Astrocyte of the cerebellum (primary cell): ENCODE measurements at regions not wholly inside any gene's neighbourhood (a gene's known extent, or its start where the extent isn't known, plus 50 kb on each side); places are given as distances from the start of the nearest gene placed in this dataset.

ENCODE experiments used
- DNase-seq: peaks from one replicate; pipeline ENCODE4 v3.0.0-alpha.2; 2011; ENCODE audit warnings: low read depth
- H3K4me3 ChIP-seq: 2 replicates; pipeline ENCODE4 v1.5.1; 2011; ENCODE audit warnings: mild to moderate bottlenecking, low read depth, low read length, moderate library complexity
- in situ Hi-C: cut with HindIII; loops from 2 replicates; pipeline ENCODE4 v1.10.0; 2017; ENCODE audit warnings: low sequenced_read_pairs
- TF ChIP-seq, protein P1 (sequence below): IDR thresholded peaks from 2 replicates; pipeline ENCODE4 v1.5.1; 2012; ENCODE audit warnings: low read length, low read depth, moderate library complexity, mild to moderate bottlenecking; ENCODE audit errors: missing control alignments

DNA sequence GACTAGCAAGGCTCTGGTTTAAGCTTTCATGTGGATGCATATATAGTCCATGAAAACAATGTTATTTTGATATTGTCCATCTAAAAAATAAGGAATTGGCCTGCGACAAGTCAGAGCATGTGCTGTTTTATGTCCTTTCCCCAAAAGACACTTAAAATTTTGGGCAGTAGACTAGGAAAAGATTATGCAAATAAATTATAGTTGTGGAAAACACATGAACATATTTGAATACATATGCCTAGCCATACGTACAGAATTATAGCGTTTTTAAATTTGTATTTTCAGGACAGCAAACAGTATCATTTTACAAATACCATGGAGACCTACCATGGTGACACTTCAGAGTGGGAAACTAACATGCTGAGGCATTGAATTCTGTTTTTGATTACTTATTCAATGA lies 113.8 kb upstream of the SLC5A12 start:
- TF ChIP-seq, protein P1, sequence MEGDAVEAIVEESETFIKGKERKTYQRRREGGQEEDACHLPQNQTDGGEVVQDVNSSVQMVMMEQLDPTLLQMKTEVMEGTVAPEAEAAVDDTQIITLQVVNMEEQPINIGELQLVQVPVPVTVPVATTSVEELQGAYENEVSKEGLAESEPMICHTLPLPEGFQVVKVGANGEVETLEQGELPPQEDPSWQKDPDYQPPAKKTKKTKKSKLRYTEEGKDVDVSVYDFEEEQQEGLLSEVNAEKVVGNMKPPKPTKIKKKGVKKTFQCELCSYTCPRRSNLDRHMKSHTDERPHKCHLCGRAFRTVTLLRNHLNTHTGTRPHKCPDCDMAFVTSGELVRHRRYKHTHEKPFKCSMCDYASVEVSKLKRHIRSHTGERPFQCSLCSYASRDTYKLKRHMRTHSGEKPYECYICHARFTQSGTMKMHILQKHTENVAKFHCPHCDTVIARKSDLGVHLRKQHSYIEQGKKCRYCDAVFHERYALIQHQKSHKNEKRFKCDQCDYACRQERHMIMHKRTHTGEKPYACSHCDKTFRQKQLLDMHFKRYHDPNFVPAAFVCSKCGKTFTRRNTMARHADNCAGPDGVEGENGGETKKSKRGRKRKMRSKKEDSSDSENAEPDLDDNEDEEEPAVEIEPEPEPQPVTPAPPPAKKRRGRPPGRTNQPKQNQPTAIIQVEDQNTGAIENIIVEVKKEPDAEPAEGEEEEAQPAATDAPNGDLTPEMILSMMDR = no peak
- no peak overlapping the region for H3K4me3 ChIP-seq
- no peak for DNase-seq
- in situ Hi-C loops = no loop called here

DNA sequence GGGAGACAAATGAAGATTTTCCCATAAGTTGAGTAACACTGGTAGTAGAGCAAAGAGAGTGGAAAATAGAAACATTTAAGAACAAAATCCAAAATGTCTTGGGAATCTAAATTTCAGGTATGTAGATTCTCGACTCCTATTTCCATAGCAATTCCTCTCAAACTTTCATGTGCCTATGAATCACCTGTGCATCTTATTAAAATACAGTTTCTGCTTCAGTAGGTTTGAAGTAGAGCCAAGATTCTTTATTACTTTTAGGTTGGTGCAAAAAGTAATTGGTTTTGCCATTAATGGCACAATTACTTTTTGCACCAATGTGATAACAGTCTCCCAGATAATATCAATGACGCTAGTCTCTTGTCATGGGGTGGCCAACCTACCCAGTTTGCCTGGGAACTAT lies 115.3 kb upstream of the SLC5A12 start:
- TF ChIP-seq, protein P1 = no peak
- no peak for DNase-seq
- H3K4me3 ChIP-seq = no peak overlapping the region
- in situ Hi-C loops = no loop called here

DNA sequence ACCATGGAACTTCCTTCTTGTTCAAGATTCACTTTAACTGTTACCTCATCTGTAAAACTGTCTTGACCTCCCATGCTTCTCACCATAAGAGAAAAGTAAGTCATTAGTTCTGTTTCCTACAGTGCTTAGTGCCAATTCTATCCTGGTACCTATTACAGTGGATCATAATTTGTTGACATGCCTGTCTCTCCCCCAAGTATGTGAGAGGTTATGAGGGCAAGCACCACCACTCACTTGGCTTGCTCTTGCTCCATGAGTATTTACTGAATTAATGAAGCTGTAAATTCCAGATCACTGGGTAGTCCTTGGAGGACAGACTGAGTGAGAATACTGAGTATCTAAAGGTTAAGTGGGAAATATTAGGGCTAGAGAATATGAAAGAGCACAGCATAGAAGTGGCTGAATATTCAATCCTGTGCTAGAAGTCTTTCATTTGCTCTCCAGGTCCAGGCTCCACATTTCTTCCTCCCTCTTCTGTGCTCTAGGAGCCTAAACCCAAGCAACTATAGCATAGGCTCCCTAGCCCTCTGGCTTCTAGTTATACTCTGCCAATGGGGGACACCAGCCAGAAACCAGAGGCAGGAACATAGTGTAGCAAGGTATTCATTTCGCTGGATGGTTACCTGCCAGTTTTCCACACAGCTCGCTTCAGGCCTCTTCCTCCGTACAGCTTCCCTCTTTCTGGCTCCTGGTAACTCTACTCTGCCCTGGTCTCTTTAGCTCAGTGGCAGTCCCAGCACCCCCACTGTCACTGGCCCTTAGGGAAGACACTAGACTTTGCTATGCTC lies 118.2 kb upstream of the SLC5A12 start:
- in situ Hi-C loops = no loop called here
- TF ChIP-seq, protein P1 = no peak
- no peak overlapping the region for H3K4me3 ChIP-seq
- no peak for DNase-seq

DNA sequence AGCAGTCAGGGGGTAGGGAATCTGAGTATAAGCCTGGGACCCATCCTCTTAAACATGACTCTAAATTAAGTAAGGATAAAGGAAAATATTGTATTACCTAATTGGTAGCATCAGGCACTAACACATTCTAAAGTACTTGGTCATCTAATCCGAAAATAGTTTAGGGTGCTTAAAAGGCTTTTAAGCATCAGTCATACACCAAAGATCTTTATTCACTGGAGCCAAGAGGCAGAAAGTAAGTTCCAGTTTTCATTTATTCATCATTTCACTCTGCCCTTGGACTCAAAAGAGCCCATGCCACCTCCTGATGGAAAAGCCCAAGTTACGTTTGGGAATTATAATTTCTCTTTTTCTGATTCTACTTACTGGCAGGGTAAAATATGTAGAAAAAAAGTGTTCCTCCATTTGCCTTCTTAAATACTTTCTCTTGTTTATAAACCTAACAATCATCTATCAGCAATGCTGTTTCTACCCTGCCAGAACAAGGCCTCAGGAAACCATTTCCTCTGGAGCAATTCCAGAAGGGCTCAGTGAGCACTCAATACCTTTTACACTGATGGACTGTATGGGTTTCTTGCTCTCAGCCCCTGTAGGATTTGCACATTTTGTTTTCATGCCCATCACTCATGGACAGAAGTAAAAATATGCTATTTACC lies 120.1 kb upstream of the SLC5A12 start:
- DNase-seq = no peak
- TF ChIP-seq, protein P1 = no peak
- no peak overlapping the region for H3K4me3 ChIP-seq
- in situ Hi-C loops = no loop called here

DNA sequence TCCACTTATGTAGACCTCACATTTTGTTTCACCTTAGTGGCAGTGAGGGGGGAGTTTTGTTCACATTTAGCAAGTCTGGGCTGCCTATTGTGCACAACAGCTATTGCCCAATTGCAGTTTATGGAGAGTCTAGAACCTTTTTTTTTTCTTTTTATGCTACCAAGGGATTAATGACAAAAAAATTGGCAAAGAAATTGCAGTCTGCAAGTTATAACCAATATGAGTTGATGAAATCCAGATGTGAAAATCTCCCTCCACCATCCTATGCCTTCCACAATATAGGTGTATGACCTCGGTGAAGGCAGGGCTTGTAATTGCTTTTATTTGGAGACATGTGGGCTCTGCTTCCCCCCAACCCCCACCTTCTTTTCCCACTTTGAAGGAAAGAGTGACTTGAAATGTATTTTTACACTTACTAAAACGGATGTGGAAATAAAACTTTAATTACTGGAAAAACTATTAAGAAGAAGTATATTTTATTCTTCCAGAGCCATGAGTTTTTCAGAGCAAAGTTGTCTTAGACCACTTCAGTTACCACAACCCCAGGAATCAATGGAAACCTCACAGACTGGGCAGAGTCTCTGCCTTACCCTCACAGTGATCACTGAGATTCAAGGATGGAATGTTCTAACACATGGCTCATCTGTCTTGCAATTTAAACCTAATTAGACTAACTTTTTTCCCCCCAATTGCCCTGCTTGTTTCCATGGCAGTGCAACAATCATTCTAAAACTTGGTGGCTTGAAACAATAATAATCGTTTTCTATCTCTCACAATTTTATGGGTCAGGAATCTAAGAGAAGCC lies 120.8 kb upstream of the SLC5A12 start:
- no peak overlapping the region for H3K4me3 ChIP-seq
- DNase-seq = no peak
- in situ Hi-C loops = no loop called here
- TF ChIP-seq, protein P1 = no peak

DNA sequence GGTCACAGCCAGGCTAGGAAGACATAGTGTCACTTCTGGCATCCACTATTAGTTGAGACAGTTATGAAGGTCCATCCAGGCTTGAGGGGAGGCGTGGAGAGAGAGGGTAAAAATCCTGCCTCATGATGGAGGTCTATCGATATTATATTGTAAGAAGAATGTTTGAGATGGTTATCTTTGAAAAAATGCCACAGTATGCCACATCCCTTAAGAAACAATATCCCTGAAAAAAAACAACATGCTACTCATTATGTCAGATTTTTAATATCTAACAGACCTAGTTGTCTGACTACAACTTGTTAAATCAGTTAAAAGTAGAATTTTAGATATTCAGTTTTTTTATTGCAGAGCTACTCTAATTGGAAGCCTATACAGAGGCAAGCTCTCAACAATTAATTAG lies 121.7 kb upstream of the SLC5A12 start:
- in situ Hi-C loops = no loop called here
- H3K4me3 ChIP-seq = no peak overlapping the region
- DNase-seq = no peak
- TF ChIP-seq, protein P1 = no peak
